Upper lobe of right lung (tissue), 1 donor: ENCODE measurements at regions not wholly inside any gene's neighbourhood (a gene's known extent, or its start where the extent isn't known, plus 50 kb on each side); places are given as distances from the start of the nearest gene placed in this dataset.

Source experiments
- ATAC-seq: fragments of 200-7000 bp; cut with Tn5 transposase; one replicate; pipeline ENCODE4 v1.9.1; 2020; ENCODE audit warnings: mild to moderate bottlenecking, moderate library complexity
- DNase-seq: peaks from one replicate; pipeline ENCODE4 v3.0.0-alpha.2; 2020
- H3K27ac ChIP-seq: fragments of 200-600 bp; one replicate; pipeline ENCODE4 v1.8.0; 2022
- H3K27me3 ChIP-seq: fragments of 200-600 bp; one replicate; pipeline ENCODE4 v1.8.0; 2022; ENCODE audit warnings: mild to moderate bottlenecking
- H3K36me3 ChIP-seq: fragments of 200-600 bp; one replicate; pipeline ENCODE4 v1.8.0; 2022
- H3K4me1 ChIP-seq: fragments of 200-600 bp; one replicate; pipeline ENCODE4 v1.8.0; 2022
- H3K4me3 ChIP-seq: fragments of 200-600 bp; one replicate; pipeline ENCODE4 v1.8.0; 2022; ENCODE audit warnings: mild to moderate bottlenecking
- H3K9me3 ChIP-seq: fragments of 200-600 bp; one replicate; pipeline ENCODE4 v1.8.0; 2022
- CTCF ChIP-seq: fragments of 200-600 bp; IDR thresholded peaks from one replicate; pipeline ENCODE4 v1.8.0; 2022; ENCODE audit warnings: antibody characterized with exemption
- intact Hi-C: fragments of 100-400 bp; cut with DNase I; formaldehyde crosslinking; loops from one replicate; pipeline ENCODE4 v1.11.0; 2022
- donor health status: DM: no; HTN: yes; CAD: no; lungs with severe emphysema.

- Histone ChIP-seq H3K36me3 (no peaks in the 10 kb centered on the region), H3K9me3 (no peaks in the 10 kb centered on the region), H3K27me3 (no peaks in the 10 kb centered on the region), H3K27ac (no peak overlapping the region), H3K4me1 (peaks cover 13% of the 10 kb centered on the region), H3K4me3 (no peak overlapping the region)
- TF ChIP-seq CTCF, result no peak
- ATAC-seq (no peak), DNase-seq (no peak)
- intact Hi-C loops, result no loop called here
These were observed 112.0 kb downstream of the TMEM174 start for GRCh38 chr5:73284985-73285384.

DNA sequence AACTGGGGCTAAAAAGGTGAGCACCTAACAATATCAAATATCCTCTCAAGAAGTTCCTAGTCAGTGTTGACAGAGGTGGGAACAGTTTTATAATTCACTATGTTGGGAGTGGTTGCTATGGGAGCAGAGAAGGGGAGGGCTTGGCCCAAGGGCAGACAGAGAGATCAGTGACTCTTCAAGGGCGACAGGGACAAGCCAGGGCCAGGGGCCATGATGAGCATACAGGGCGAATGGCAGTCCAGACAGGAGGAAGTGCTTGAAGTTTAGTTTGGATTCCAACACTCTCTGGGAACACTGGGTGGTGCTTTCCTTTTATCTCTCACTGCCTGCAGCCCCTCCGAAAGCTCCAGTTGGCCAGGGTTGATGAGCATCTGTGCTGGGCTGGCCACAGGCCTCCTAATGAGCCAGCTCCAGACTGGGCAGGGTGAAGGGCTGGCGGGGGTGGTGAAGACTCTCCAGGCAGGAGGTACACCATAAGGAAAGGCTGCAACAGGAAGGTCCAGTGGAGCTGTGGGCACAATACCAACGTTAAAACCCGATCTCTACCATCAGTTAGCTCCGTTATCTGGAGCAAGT, 111.3 kb downstream of the TMEM174 start:
- no peak for TF ChIP-seq CTCF
- H3K4me3 ChIP-seq, result no peak overlapping the region
- ATAC-seq, result no peak
- no peaks in the 10 kb centered on the region for H3K9me3 ChIP-seq
- H3K27ac ChIP-seq, result no peak overlapping the region
- H3K4me1 ChIP-seq, result peaks cover 13% of the 10 kb centered on the region
- H3K36me3 ChIP-seq, result no peaks in the 10 kb centered on the region
- DNase-seq, result no peak
- H3K27me3 ChIP-seq, result no peaks in the 10 kb centered on the region
- intact Hi-C loops, result no loop called here

GRCh38 chr5:73282923-73283322, 109.9 kb downstream of the TMEM174 start:
- H3K36me3 ChIP-seq, result no peaks in the 10 kb centered on the region
- TF ChIP-seq CTCF, result no peak
- H3K9me3 ChIP-seq, result no peaks in the 10 kb centered on the region
- H3K27ac ChIP-seq, result no peak overlapping the region
- no peak overlapping the region for H3K4me3 ChIP-seq
- ATAC-seq, result no peak
- intact Hi-C loops, result no loop called here
- DNase-seq, result no peak
- H3K4me1 ChIP-seq, result peaks cover 13% of the 10 kb centered on the region
- no peaks in the 10 kb centered on the region for H3K27me3 ChIP-seq

DNA sequence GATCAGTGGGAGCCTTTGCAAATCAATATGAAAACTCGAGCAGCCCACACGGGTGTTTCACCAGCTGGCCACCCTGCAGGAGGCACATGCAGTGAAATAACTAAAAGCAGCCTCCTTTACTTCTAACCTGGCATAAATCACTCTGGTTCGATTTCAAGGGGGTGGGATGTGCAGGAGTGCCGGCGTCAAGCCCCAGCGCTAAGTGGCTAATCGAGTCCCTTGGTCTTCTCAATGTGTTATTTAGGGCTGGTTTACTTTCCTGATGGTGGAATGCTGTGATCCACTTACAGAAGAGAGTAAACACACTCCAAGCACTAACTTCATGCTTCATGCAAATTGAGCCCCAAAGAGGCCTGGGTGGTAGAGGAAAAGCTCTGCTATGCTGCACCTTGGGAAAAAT, 109.4 kb downstream of the TMEM174 start:
- intact Hi-C loops, result no loop called here
- DNase-seq (no peak), ATAC-seq (peak; percentile 71)
- H3K4me3 ChIP-seq, result no peak overlapping the region
- no peak overlapping the region for H3K27ac ChIP-seq
- no peaks in the 10 kb centered on the region for H3K36me3 ChIP-seq
- no peaks in the 10 kb centered on the region for H3K27me3 ChIP-seq
- TF ChIP-seq CTCF, result no peak
- H3K4me1 ChIP-seq, result peaks cover 13% of the 10 kb centered on the region
- no peaks in the 10 kb centered on the region for H3K9me3 ChIP-seq

- peak overlapping the region; percentile 67 for H3K27ac ChIP-seq
- peaks cover 13% of the 10 kb centered on the region for H3K4me1 ChIP-seq
- H3K4me3 ChIP-seq, result no peak overlapping the region
- H3K36me3 ChIP-seq, result no peaks in the 10 kb centered on the region
- intact Hi-C loops, result no loop called here
- ATAC-seq (no peak), DNase-seq (no peak)
- no peaks in the 10 kb centered on the region for H3K9me3 ChIP-seq
- no peaks in the 10 kb centered on the region for H3K27me3 ChIP-seq
- no peak for TF ChIP-seq CTCF
These were observed 108.1 kb downstream of the TMEM174 start for GRCh38 chr5:73280821-73281746.
